ENCODE measurements at regions not wholly inside any gene's neighbourhood (a gene's known extent, or its start where the extent isn't known, plus 50 kb on each side); places are given as distances from the start of the nearest gene placed in this dataset.

DNA sequence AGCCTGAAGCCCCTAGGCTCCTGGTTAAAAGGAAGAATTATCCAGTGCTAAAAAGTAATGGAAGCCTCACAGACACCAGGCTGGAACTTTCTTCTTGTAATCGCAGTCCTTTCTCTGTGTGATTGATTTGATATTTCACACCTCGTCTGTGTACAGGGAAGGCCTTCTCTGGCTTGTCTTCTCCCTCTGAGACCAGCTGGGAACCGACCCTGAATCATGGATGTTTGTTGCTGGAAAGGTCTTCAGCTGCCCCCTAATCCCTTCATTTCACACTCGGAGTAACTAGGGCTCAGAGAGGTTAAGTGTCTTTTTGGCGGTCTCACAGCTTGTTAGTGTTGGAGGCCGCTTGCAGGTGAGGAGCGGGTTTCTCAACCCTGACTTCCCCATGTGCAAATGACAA is 500.2 kb upstream of the CDH4 start:
- ChIA-PET POLR2A (no interaction called here), CTCF (no interaction called here)
- no peaks in the 10 kb centered on the region for H3K36me3 ChIP-seq (ENCODE audit: control insufficient read depth in 4 of 4, insufficient read depth in 4 of 4, low read length in 3 of 4)
- no peak for DNase-seq
- H3K4me1 ChIP-seq (ENCODE audit: control extremely low read depth in 1 of 4, control insufficient read depth in 4 of 4, insufficient read depth in 4 of 4, low read length in 3 of 4): no peaks in the 10 kb centered on the region
- H3K27ac ChIP-seq (ENCODE audit: insufficient read depth in 1 of 2, low read depth in 1 of 2, low read length in 2 of 2, poor library complexity in 1 of 2, severe bottlenecking in 2 of 2): no peak overlapping the region
- H3K4me3 ChIP-seq (ENCODE audit: control insufficient read depth in 1 of 7, extremely low read depth in 1 of 7, insufficient read depth in 4 of 7, low read depth in 2 of 7, low read length in 6 of 7): no peak overlapping the region
- H3K9me3 ChIP-seq (ENCODE audit: control extremely low read depth in 1 of 5, control insufficient read depth in 4 of 5, insufficient read depth in 2 of 5, low read depth in 1 of 5, low read length in 4 of 5): no peaks in the 10 kb centered on the region
- peaks cover 0 to 3% (median 0%) of the 10 kb centered on the region in 5 experiments for H3K27me3 ChIP-seq (replicated peaks in 2 of 5; ENCODE audit: control insufficient read depth in 4 of 5, insufficient read depth in 5 of 5, low read length in 4 of 5)
- WGBS (ENCODE audit: insufficient coverage): 89% methylated on average over 5 of the region's 7 CpGs

- H3K4me3 ChIP-seq (ENCODE audit: control insufficient read depth in 1 of 7, extremely low read depth in 1 of 7, insufficient read depth in 4 of 7, low read depth in 2 of 7, low read length in 6 of 7): no peak overlapping the region
- peaks cover 0 to 3% (median 0%) of the 10 kb centered on the region in 5 experiments for H3K27me3 ChIP-seq (replicated peaks in 2 of 5; ENCODE audit: control insufficient read depth in 4 of 5, insufficient read depth in 5 of 5, low read length in 4 of 5)
- CTCF ChIA-PET: no interaction called here
- POLR2A ChIA-PET: no interaction called here
- no peak overlapping the region for H3K27ac ChIP-seq (ENCODE audit: insufficient read depth in 1 of 2, low read depth in 1 of 2, low read length in 2 of 2, poor library complexity in 1 of 2, severe bottlenecking in 2 of 2)
- H3K36me3 ChIP-seq (ENCODE audit: control insufficient read depth in 4 of 4, insufficient read depth in 4 of 4, low read length in 3 of 4): no peaks in the 10 kb centered on the region
- WGBS (ENCODE audit: insufficient coverage): 83% methylated on average over 17 of the region's 17 CpGs
- DNase-seq: no peak
- no peaks in the 10 kb centered on the region for H3K9me3 ChIP-seq (ENCODE audit: control extremely low read depth in 1 of 5, control insufficient read depth in 4 of 5, insufficient read depth in 2 of 5, low read depth in 1 of 5, low read length in 4 of 5)
- no peaks in the 10 kb centered on the region for H3K4me1 ChIP-seq (ENCODE audit: control extremely low read depth in 1 of 4, control insufficient read depth in 4 of 4, insufficient read depth in 4 of 4, low read length in 3 of 4)
Observed at GRCh38 chr20:60752741-60753420, 499.2 kb upstream of the CDH4 start.

DNA sequence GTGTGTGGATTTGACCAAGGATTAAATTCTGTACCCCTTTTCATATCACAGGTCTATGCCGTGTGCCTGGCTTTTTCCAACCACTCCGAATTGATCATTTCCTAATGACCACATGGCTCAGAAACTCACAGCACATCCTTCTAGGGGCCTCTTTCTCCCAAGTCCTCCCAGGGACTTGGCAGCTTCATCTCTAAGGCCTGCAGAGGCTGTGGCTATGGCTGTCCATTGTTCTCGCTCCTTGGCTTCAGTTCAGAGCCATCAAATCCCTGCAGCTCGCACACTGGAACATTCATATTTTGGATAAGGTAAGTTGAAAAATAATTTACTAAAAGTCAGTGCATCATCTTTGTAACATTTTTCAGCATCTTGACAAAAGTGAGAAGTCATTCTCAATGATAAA is 497.2 kb upstream of the CDH4 start:
- no peaks in the 10 kb centered on the region for H3K36me3 ChIP-seq (ENCODE audit: control insufficient read depth in 4 of 4, insufficient read depth in 4 of 4, low read length in 3 of 4)
- DNase-seq: no peak
- CTCF ChIA-PET: no interaction called here
- POLR2A ChIA-PET: no interaction called here
- no peaks in the 10 kb centered on the region for H3K9me3 ChIP-seq (ENCODE audit: control extremely low read depth in 1 of 5, control insufficient read depth in 4 of 5, insufficient read depth in 2 of 5, low read depth in 1 of 5, low read length in 4 of 5)
- H3K27me3 ChIP-seq (replicated peaks in 2 of 5; ENCODE audit: control insufficient read depth in 4 of 5, insufficient read depth in 5 of 5, low read length in 4 of 5): peaks cover 0 to 2% (median 0%) of the 10 kb centered on the region in 5 experiments
- H3K4me1 ChIP-seq (ENCODE audit: control extremely low read depth in 1 of 4, control insufficient read depth in 4 of 4, insufficient read depth in 4 of 4, low read length in 3 of 4): no peaks in the 10 kb centered on the region
- H3K27ac ChIP-seq (ENCODE audit: insufficient read depth in 1 of 2, low read depth in 1 of 2, low read length in 2 of 2, poor library complexity in 1 of 2, severe bottlenecking in 2 of 2): no peak overlapping the region
- 100% methylated on average over 2 of the region's 4 CpGs for WGBS (ENCODE audit: insufficient coverage)
- no peak overlapping the region for H3K4me3 ChIP-seq (ENCODE audit: control insufficient read depth in 1 of 7, extremely low read depth in 1 of 7, insufficient read depth in 4 of 7, low read depth in 2 of 7, low read length in 6 of 7)

- Histone ChIP-seq H3K27ac (ENCODE audit: insufficient read depth in 1 of 2, low read depth in 1 of 2, low read length in 2 of 2, poor library complexity in 1 of 2, severe bottlenecking in 2 of 2) (no peak overlapping the region), H3K4me1 (ENCODE audit: control extremely low read depth in 1 of 4, control insufficient read depth in 4 of 4, insufficient read depth in 4 of 4, low read length in 3 of 4) (peaks cover 0 to under 1% (median 0%) of the 10 kb centered on the region in 4 experiments), H3K4me3 (ENCODE audit: control insufficient read depth in 1 of 7, extremely low read depth in 1 of 7, insufficient read depth in 4 of 7, low read depth in 2 of 7, low read length in 6 of 7) (no peak overlapping the region), H3K27me3 (replicated peaks in 2 of 5; ENCODE audit: control insufficient read depth in 4 of 5, insufficient read depth in 5 of 5, low read length in 4 of 5) (no peaks in the 10 kb centered on the region), H3K36me3 (ENCODE audit: control insufficient read depth in 4 of 4, insufficient read depth in 4 of 4, low read length in 3 of 4) (no peaks in the 10 kb centered on the region), H3K9me3 (ENCODE audit: control extremely low read depth in 1 of 5, control insufficient read depth in 4 of 5, insufficient read depth in 2 of 5, low read depth in 1 of 5, low read length in 4 of 5) (peaks cover 0 to under 1% (median 0%) of the 10 kb centered on the region in 5 experiments)
- POLR2A ChIA-PET: no interaction called here
- DNase-seq: no peak
- CTCF ChIA-PET: no interaction called here
- 96% methylated on average over 5 of the region's 6 CpGs for WGBS (ENCODE audit: insufficient coverage)
Observed at GRCh38 chr20:60759651-60760050, 492.4 kb upstream of the CDH4 start.

DNA sequence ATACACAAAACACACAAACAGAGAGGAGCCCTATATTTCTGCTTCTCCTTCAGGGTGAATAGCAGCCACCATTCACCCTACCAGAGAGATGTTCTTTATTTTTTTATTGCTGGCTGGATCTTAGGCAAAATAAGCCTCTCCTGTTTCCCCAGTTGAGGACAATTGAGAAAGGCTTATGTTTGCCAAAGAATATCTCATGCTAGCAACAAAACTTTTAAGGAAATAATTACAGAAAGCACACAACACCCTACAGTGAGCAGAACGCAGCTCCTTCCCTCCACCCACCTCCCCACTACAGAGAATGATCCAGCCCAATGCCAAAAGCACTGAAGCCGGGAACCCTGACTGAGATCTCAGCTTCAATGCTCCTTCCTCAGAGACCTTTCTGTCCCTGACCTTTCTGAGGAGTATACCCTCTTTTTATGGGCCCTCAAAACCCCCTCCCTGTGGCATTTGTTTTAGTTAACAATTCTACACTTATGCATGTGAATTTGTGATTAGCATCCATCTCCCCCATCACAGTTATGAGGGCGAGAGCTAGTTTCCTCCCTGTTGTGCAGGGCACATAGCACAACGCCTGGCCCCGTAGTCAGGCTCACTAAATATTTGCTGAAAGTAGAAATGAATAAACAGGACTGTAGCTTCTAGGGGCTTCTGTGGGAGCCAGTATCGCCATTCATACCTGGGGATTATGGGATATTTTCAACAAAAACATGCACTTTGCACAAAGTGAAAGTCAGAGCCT is 491.6 kb upstream of the CDH4 start:
- H3K27ac ChIP-seq (ENCODE audit: insufficient read depth in 1 of 2, low read depth in 1 of 2, low read length in 2 of 2, poor library complexity in 1 of 2, severe bottlenecking in 2 of 2): no peak overlapping the region
- WGBS (ENCODE audit: insufficient coverage): 93% methylated on average over 6 of the region's 6 CpGs
- H3K4me1 ChIP-seq (ENCODE audit: control extremely low read depth in 1 of 4, control insufficient read depth in 4 of 4, insufficient read depth in 4 of 4, low read length in 3 of 4): peaks cover 0 to 5% (median 2%) of the 10 kb centered on the region in 4 experiments
- DNase-seq: no peak
- ChIA-PET CTCF (no interaction called here), POLR2A (interaction anchor here (0.6 kb wide), 1 partner anchor 23 kb away, joined by 3 read pairs; no protein-coding TSS in a partner anchor)
- H3K36me3 ChIP-seq (ENCODE audit: control insufficient read depth in 4 of 4, insufficient read depth in 4 of 4, low read length in 3 of 4): no peaks in the 10 kb centered on the region
- no peaks in the 10 kb centered on the region for H3K27me3 ChIP-seq (replicated peaks in 2 of 5; ENCODE audit: control insufficient read depth in 4 of 5, insufficient read depth in 5 of 5, low read length in 4 of 5)
- H3K9me3 ChIP-seq (ENCODE audit: control extremely low read depth in 1 of 5, control insufficient read depth in 4 of 5, insufficient read depth in 2 of 5, low read depth in 1 of 5, low read length in 4 of 5): peaks cover 0 to 2% (median 0%) of the 10 kb centered on the region in 5 experiments
- no peak overlapping the region for H3K4me3 ChIP-seq (ENCODE audit: control insufficient read depth in 1 of 7, extremely low read depth in 1 of 7, insufficient read depth in 4 of 7, low read depth in 2 of 7, low read length in 6 of 7)

DNA sequence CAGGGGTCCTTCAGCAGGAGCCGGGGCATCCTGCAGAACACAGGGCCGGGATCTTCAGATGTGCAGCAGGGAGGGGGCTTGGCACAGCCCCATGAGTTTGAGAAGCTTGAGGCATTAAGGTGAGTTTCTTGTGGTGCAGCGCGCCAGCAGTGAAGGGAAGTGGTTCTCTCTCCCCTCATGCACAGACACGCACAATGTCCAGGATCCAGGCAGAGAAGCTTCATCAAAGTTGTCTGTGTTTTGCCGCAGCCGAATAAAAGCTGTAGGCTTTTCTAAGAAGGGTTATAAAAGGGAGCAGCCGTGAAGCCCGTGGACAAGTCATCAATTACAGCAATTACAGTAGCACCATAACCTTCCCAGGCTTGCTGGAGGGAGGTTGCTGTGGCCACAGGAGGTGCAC is 491.0 kb upstream of the CDH4 start:
- no peak overlapping the region for H3K4me3 ChIP-seq (ENCODE audit: control insufficient read depth in 1 of 7, extremely low read depth in 1 of 7, insufficient read depth in 4 of 7, low read depth in 2 of 7, low read length in 6 of 7)
- no peak overlapping the region for H3K27ac ChIP-seq (ENCODE audit: insufficient read depth in 1 of 2, low read depth in 1 of 2, low read length in 2 of 2, poor library complexity in 1 of 2, severe bottlenecking in 2 of 2)
- POLR2A ChIA-PET: interaction anchor here (0.6 kb wide), 1 partner anchor 23 kb away, joined by 3 read pairs; no protein-coding TSS in a partner anchor
- H3K27me3 ChIP-seq (replicated peaks in 2 of 5; ENCODE audit: control insufficient read depth in 4 of 5, insufficient read depth in 5 of 5, low read length in 4 of 5): no peaks in the 10 kb centered on the region
- CTCF ChIA-PET: no interaction called here
- H3K4me1 ChIP-seq (ENCODE audit: control extremely low read depth in 1 of 4, control insufficient read depth in 4 of 4, insufficient read depth in 4 of 4, low read length in 3 of 4): peaks cover 0 to 5% (median 2%) of the 10 kb centered on the region in 4 experiments
- DNase-seq: no peak
- WGBS (ENCODE audit: insufficient coverage): 92% methylated on average over 4 of the region's 9 CpGs
- peaks cover 0 to 2% (median 0%) of the 10 kb centered on the region in 5 experiments for H3K9me3 ChIP-seq (ENCODE audit: control extremely low read depth in 1 of 5, control insufficient read depth in 4 of 5, insufficient read depth in 2 of 5, low read depth in 1 of 5, low read length in 4 of 5)
- H3K36me3 ChIP-seq (ENCODE audit: control insufficient read depth in 4 of 4, insufficient read depth in 4 of 4, low read length in 3 of 4): no peaks in the 10 kb centered on the region

DNA sequence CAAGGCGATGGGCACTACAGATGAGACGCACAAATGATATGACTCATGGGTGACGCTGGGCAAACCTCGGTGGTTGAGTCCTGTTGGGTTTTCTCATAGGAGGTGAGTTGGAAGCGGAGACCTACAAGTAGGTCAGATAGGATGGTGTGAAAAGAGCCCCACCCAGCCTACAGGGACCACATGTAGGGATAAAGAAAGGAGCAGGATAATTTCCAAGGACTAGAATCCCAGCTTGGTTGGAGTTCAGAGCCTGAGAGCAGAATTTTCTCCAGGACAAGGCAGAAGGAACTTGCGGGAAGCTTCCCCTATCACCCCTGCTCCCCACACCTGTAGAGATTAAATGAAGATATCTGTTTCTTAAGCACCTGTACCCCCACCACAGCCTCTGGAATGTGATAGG is 489.7 kb upstream of the CDH4 start:
- H3K4me1 ChIP-seq (ENCODE audit: control extremely low read depth in 1 of 4, control insufficient read depth in 4 of 4, insufficient read depth in 4 of 4, low read length in 3 of 4): peaks cover 0 to 5% (median 2%) of the 10 kb centered on the region in 4 experiments
- ChIA-PET POLR2A (no interaction called here), CTCF (no interaction called here)
- H3K9me3 ChIP-seq (ENCODE audit: control extremely low read depth in 1 of 5, control insufficient read depth in 4 of 5, insufficient read depth in 2 of 5, low read depth in 1 of 5, low read length in 4 of 5): peaks cover 0 to 2% (median 0%) of the 10 kb centered on the region in 5 experiments
- no peak overlapping the region for H3K4me3 ChIP-seq (ENCODE audit: control insufficient read depth in 1 of 7, extremely low read depth in 1 of 7, insufficient read depth in 4 of 7, low read depth in 2 of 7, low read length in 6 of 7)
- no peak overlapping the region for H3K27ac ChIP-seq (ENCODE audit: insufficient read depth in 1 of 2, low read depth in 1 of 2, low read length in 2 of 2, poor library complexity in 1 of 2, severe bottlenecking in 2 of 2)
- WGBS (ENCODE audit: insufficient coverage): 100% methylated on average over 1 of the region's 6 CpGs
- no peaks in the 10 kb centered on the region for H3K36me3 ChIP-seq (ENCODE audit: control insufficient read depth in 4 of 4, insufficient read depth in 4 of 4, low read length in 3 of 4)
- no peaks in the 10 kb centered on the region for H3K27me3 ChIP-seq (replicated peaks in 2 of 5; ENCODE audit: control insufficient read depth in 4 of 5, insufficient read depth in 5 of 5, low read length in 4 of 5)
- no peak for DNase-seq

Measured in common myeloid progenitor, CD34-positive (primary cell).